ENCODE measurements at regions not wholly inside any gene's neighbourhood (a gene's known extent, or its start where the extent isn't known, plus 50 kb on each side); places are given as distances from the start of the nearest gene placed in this dataset.

DNA sequence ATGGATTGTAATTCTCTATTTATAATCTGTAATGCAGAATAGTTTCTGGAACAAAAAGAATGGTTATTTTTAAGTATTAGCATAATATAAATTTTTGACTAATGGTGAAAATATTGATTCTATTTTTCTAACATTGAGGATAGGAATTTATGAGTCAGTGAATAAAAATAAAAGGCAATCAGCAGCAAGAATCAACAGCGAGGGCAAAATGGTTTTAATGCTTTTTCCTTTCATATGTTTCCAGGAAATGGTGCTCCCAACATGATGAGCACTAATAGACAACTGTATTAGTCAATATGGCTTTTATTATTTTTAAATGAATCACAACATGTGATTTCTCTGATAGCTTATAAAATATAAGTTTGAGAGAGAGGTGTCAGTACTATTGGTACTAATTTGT lies 90.7 kb upstream of the TFPI start:
- Mint-ChIP-seq H3K27ac (no peak overlapping the region), H3K4me3 (no peak overlapping the region), H3K36me3 (no peaks in the 10 kb centered on the region), H3K9me3 (no peaks in the 10 kb centered on the region), H3K4me1 (no peaks in the 10 kb centered on the region), H3K27me3 (ENCODE audit: low read depth in 3 of 3) (no peaks in the 10 kb centered on the region)
- WGBS (ENCODE audit: insufficient coverage) = no CpG with 5 or more reads among the region's 1 CpG
- no peak overlapping the region for H2AFZ ChIP-seq (ENCODE audit: insufficient read depth, low read depth, low read length, poor library complexity, severe bottlenecking)
- no peaks in the 10 kb centered on the region for H3K27me3 ChIP-seq (ENCODE audit: control insufficient read depth in 2 of 2, insufficient read depth in 2 of 2, low read length in 2 of 2)
- H3K4me2 ChIP-seq (replicated peaks; ENCODE audit: extremely low read depth, low read length, poor library complexity, severe bottlenecking) = no peak overlapping the region
- H4K20me1 ChIP-seq (ENCODE audit: insufficient read depth, low read length) = no peaks in the 10 kb centered on the region
- no peak overlapping the region for H3K9ac ChIP-seq (ENCODE audit: insufficient read depth, low read length, poor library complexity, severe bottlenecking)
- TF ChIP-seq, protein P1, sequence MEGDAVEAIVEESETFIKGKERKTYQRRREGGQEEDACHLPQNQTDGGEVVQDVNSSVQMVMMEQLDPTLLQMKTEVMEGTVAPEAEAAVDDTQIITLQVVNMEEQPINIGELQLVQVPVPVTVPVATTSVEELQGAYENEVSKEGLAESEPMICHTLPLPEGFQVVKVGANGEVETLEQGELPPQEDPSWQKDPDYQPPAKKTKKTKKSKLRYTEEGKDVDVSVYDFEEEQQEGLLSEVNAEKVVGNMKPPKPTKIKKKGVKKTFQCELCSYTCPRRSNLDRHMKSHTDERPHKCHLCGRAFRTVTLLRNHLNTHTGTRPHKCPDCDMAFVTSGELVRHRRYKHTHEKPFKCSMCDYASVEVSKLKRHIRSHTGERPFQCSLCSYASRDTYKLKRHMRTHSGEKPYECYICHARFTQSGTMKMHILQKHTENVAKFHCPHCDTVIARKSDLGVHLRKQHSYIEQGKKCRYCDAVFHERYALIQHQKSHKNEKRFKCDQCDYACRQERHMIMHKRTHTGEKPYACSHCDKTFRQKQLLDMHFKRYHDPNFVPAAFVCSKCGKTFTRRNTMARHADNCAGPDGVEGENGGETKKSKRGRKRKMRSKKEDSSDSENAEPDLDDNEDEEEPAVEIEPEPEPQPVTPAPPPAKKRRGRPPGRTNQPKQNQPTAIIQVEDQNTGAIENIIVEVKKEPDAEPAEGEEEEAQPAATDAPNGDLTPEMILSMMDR (IDR thresholded peaks at IDR 0.05) = no peak
- no peak overlapping the region for H3K4me3 ChIP-seq (replicated peaks in 1 of 3; ENCODE audit: low read depth in 2 of 3, low read length in 3 of 3)
- no peaks in the 10 kb centered on the region for H3K79me2 ChIP-seq (ENCODE audit: insufficient read depth, low read length)
- H3K4me1 ChIP-seq (ENCODE audit: control insufficient read depth in 1 of 2, insufficient read depth in 2 of 2, low read length in 2 of 2) = no peaks in the 10 kb centered on the region
- intact Hi-C loops (cut with micrococcal nuclease) = no loop called here
- H3K36me3 ChIP-seq (replicated peaks in 1 of 2; ENCODE audit: control insufficient read depth in 1 of 2, insufficient read depth in 2 of 2, low read length in 2 of 2) = no peaks in the 10 kb centered on the region
- no peak overlapping the region for H3K27ac ChIP-seq (ENCODE audit: low read depth in 1 of 2, low read length in 2 of 2)
- no peaks in the 10 kb centered on the region for H3K9me3 ChIP-seq (replicated peaks in 1 of 2; ENCODE audit: control insufficient read depth in 1 of 2, insufficient read depth in 1 of 2, low read length in 2 of 2)
- DNase-seq = no peak

DNA sequence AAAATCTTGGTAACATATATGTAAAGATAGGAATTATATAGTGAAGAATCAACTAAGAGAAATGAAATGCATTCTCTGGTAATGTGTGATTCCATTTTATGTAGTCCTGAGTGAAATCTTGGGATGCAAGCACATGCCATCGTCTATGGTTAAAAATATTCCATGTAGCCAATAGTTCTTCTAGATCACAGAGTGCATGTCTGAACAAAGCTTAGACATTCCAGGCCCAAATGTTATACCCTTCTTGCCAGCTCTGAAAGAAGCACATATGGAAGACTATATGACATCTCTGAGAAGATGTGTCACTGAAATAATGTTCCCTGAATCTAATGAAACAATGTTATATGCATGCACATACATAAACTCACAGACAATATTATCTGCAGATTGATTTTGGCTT lies 92.3 kb upstream of the TFPI start:
- Mint-ChIP-seq H3K9me3 (no peaks in the 10 kb centered on the region), H3K4me1 (no peaks in the 10 kb centered on the region), H3K27ac (no peak overlapping the region), H3K4me3 (no peak overlapping the region), H3K27me3 (ENCODE audit: low read depth in 3 of 3) (no peaks in the 10 kb centered on the region), H3K36me3 (no peaks in the 10 kb centered on the region)
- no CpG with 5 or more reads among the region's 1 CpG for WGBS (ENCODE audit: insufficient coverage)
- DNase-seq = no peak
- Histone ChIP-seq H3K9me3 (replicated peaks in 1 of 2; ENCODE audit: control insufficient read depth in 1 of 2, insufficient read depth in 1 of 2, low read length in 2 of 2) (no peaks in the 10 kb centered on the region), H3K9ac (ENCODE audit: insufficient read depth, low read length, poor library complexity, severe bottlenecking) (no peak overlapping the region), H4K20me1 (ENCODE audit: insufficient read depth, low read length) (no peaks in the 10 kb centered on the region), H3K4me1 (ENCODE audit: control insufficient read depth in 1 of 2, insufficient read depth in 2 of 2, low read length in 2 of 2) (no peaks in the 10 kb centered on the region), H3K27ac (ENCODE audit: low read depth in 1 of 2, low read length in 2 of 2) (no peak overlapping the region), H3K4me3 (replicated peaks in 1 of 3; ENCODE audit: low read depth in 2 of 3, low read length in 3 of 3) (no peak overlapping the region), H3K79me2 (ENCODE audit: insufficient read depth, low read length) (no peaks in the 10 kb centered on the region), H3K36me3 (replicated peaks in 1 of 2; ENCODE audit: control insufficient read depth in 1 of 2, insufficient read depth in 2 of 2, low read length in 2 of 2) (no peaks in the 10 kb centered on the region), H3K4me2 (replicated peaks; ENCODE audit: extremely low read depth, low read length, poor library complexity, severe bottlenecking) (no peak overlapping the region), H2AFZ (ENCODE audit: insufficient read depth, low read depth, low read length, poor library complexity, severe bottlenecking) (no peak overlapping the region), H3K27me3 (ENCODE audit: control insufficient read depth in 2 of 2, insufficient read depth in 2 of 2, low read length in 2 of 2) (no peaks in the 10 kb centered on the region)
- TF ChIP-seq, protein P1 (IDR thresholded peaks at IDR 0.05) = no peak
- intact Hi-C loops (cut with micrococcal nuclease) = no loop called here

Measured in CD14-positive monocyte (primary cell).